HEK293 (cell line): ENCODE measurements at regions not wholly inside any gene's neighbourhood (a gene's known extent, or its start where the extent isn't known, plus 50 kb on each side); places are given as distances from the start of the nearest gene placed in this dataset.

ENCODE experiments used
- CTCF ChIA-PET: fragments of 350-600 bp; formaldehyde crosslinking; extraction: SDS; loops from one replicate; lab custom pipeline; 2021; ENCODE audit warnings: antibody characterized with exemption; lab: Yijun Ruan, JAX
- POLR2A ChIA-PET: fragments of 300-600 bp; formaldehyde crosslinking; extraction: SDS; loops from one replicate; lab custom pipeline; 2020; ENCODE audit warnings: antibody characterized with exemption, inconsistent platforms; lab: Yijun Ruan, JAX
- H3K27ac ChIP-seq: fragments of 200-500 bp; sonication (Bioruptor generic); 2 replicates; pipeline ENCODE4 v1.5.1; 2014; ENCODE audit warnings: low read depth, low read length, control low read depth, inconsistent platforms; ENCODE audit errors: extremely low read depth
- H3K36me3 ChIP-seq, 2 experiments: fragments of 200-500 bp in 1 of 2; sonication (Bioruptor generic) in 1 of 2; 1 replicate in 1 of 2; 2 replicates in 1 of 2; pipeline ENCODE4 v1.5.1; 2014 to 2017; ENCODE audit warnings: inconsistent platforms in 2 of 2, low read length in 2 of 2; ENCODE audit not compliant: control insufficient read depth in 2 of 2, insufficient read depth in 1 of 2
- H3K4me1 ChIP-seq: fragments of 200-500 bp; sonication (Bioruptor generic); 2 replicates; pipeline ENCODE4 v1.5.1; 2014; ENCODE audit warnings: mild to moderate bottlenecking, low read length, inconsistent platforms; ENCODE audit not compliant: control insufficient read depth, insufficient read depth
- H3K4me3 ChIP-seq: 2 replicates; pipeline ENCODE4 v1.5.1; 2011; ENCODE audit warnings: low read depth, mild to moderate bottlenecking, control low read depth, low read length, moderate library complexity
- H3K9me3 ChIP-seq: fragments of 200-500 bp; sonication (Bioruptor generic); 2 replicates; pipeline ENCODE4 v1.5.1; 2014; ENCODE audit warnings: low read depth, low read length, inconsistent platforms; ENCODE audit not compliant: control insufficient read depth, insufficient read depth
- BCL11B ChIP-seq: fragments of 450-650 bp; formaldehyde crosslinking; IDR thresholded peaks from 2 replicates; pipeline ENCODE4 v1.5.1; 2016; ENCODE audit warnings: low read depth, missing biosample characterization, missing genetic modification characterization
- ZBTB1 ChIP-seq: fragments of 450-650 bp; formaldehyde crosslinking; IDR thresholded peaks from 2 replicates; pipeline ENCODE4 v1.5.1; 2016; ENCODE audit warnings: missing biosample characterization, missing genetic modification characterization
- ZNF10 ChIP-seq: fragments of 450-650 bp; formaldehyde crosslinking; IDR thresholded peaks from 2 replicates; pipeline ENCODE4 v1.5.1; 2017; ENCODE audit warnings: missing biosample characterization, missing genetic modification characterization
- ZNF155 ChIP-seq: fragments of 450-650 bp; formaldehyde crosslinking; IDR thresholded peaks from 2 replicates; pipeline ENCODE4 v1.5.1; 2016; ENCODE audit warnings: missing biosample characterization, missing genetic modification characterization
- ZNF274 ChIP-seq, 2 experiments: fragments of 200-500 bp in 1 of 2; fragments of 450-650 bp in 1 of 2; sonication (Bioruptor generic) in 1 of 2; formaldehyde crosslinking in 1 of 2; IDR thresholded peaks; 2 replicates each; pipeline versions ENCODE4 v1.5.1 to v1.6.1; 2014 to 2016; ENCODE audit warnings: borderline replicate concordance in 1 of 2, inconsistent platforms in 1 of 2, low read length in 1 of 2, missing biosample characterization in 1 of 2, missing genetic modification characterization in 1 of 2
- ZNF404 ChIP-seq: fragments of 450-650 bp; formaldehyde crosslinking; IDR thresholded peaks from 2 replicates; pipeline ENCODE4 v1.5.1; 2017; ENCODE audit warnings: missing biosample characterization, missing genetic modification characterization
- ZNF624 ChIP-seq: fragments of 450-650 bp; formaldehyde crosslinking; IDR thresholded peaks from 2 replicates; pipeline ENCODE4 v1.5.1; 2017; ENCODE audit warnings: missing biosample characterization, missing genetic modification characterization
- ZNF837 ChIP-seq: fragments of 450-650 bp; formaldehyde crosslinking; IDR thresholded peaks from 2 replicates; pipeline ENCODE4 v1.5.1; 2016; ENCODE audit warnings: missing biosample characterization, missing genetic modification characterization
- TF ChIP-seq, protein P1 (sequence below): fragments of 450-650 bp; formaldehyde crosslinking; IDR thresholded peaks from 2 replicates; pipeline ENCODE4 v1.5.1; 2017; ENCODE audit warnings: missing biosample characterization, missing genetic modification characterization
- TF ChIP-seq, protein P2 (sequence below): fragments of 450-650 bp; formaldehyde crosslinking; IDR thresholded peaks from 2 replicates; pipeline ENCODE4 v1.5.1; 2017; ENCODE audit warnings: missing biosample characterization, missing genetic modification characterization
- TF ChIP-seq, protein P3 (sequence below): fragments of 450-650 bp; formaldehyde crosslinking; IDR thresholded peaks from 2 replicates; pipeline ENCODE4 v1.5.1; 2016; ENCODE audit warnings: missing biosample characterization, missing genetic modification characterization
- TF ChIP-seq, protein P4 (sequence below): fragments of 450-650 bp; formaldehyde crosslinking; IDR thresholded peaks from 2 replicates; pipeline ENCODE4 v1.5.1; 2016; ENCODE audit warnings: missing biosample characterization, missing genetic modification characterization, borderline replicate concordance
- TF ChIP-seq, protein P5 (sequence below): fragments of 450-650 bp; formaldehyde crosslinking; conservative IDR thresholded peaks from 2 replicates; pipeline ENCODE4 v1.5.1; 2016; ENCODE audit warnings: low read depth, missing biosample characterization, missing genetic modification characterization
- TF ChIP-seq, protein P6 (sequence below): fragments of 450-650 bp; formaldehyde crosslinking; IDR thresholded peaks from 2 replicates; pipeline ENCODE4 v1.5.1; 2016; ENCODE audit warnings: missing biosample characterization, missing genetic modification characterization
- TF ChIP-seq, protein P7 (sequence below): fragments of 450-650 bp; formaldehyde crosslinking; IDR thresholded peaks from 2 replicates; pipeline ENCODE4 v1.5.1; 2016; ENCODE audit warnings: missing biosample characterization, missing genetic modification characterization

DNA sequence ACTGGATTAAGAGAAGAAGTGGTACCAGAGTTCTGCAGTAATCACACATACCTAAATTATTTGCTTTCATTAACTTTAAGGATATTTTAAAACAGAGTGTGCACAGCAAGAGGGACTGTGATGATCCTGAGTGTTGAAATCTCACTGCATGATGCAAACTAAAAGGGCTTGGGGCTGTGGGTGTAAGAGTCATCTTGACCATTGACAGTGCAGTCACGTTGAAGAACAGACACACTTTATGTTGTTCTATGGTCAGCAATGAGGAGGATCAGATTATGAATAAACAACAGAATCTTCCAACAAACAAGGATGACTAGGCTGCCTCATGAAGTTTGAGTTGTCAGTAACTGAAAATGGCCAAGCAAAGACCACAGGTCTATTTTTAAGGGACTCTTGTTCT is 87.2 kb upstream of the GALNT5 start (continued):
- no peak for TF ChIP-seq ZNF155 (tag by site-specific recombination)
- TF ChIP-seq, protein P1, sequence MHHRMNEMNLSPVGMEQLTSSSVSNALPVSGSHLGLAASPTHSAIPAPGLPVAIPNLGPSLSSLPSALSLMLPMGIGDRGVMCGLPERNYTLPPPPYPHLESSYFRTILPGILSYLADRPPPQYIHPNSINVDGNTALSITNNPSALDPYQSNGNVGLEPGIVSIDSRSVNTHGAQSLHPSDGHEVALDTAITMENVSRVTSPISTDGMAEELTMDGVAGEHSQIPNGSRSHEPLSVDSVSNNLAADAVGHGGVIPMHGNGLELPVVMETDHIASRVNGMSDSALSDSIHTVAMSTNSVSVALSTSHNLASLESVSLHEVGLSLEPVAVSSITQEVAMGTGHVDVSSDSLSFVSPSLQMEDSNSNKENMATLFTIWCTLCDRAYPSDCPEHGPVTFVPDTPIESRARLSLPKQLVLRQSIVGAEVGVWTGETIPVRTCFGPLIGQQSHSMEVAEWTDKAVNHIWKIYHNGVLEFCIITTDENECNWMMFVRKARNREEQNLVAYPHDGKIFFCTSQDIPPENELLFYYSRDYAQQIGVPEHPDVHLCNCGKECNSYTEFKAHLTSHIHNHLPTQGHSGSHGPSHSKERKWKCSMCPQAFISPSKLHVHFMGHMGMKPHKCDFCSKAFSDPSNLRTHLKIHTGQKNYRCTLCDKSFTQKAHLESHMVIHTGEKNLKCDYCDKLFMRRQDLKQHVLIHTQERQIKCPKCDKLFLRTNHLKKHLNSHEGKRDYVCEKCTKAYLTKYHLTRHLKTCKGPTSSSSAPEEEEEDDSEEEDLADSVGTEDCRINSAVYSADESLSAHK (tag by site-specific recombination): no peak
- TF ChIP-seq, protein P2, sequence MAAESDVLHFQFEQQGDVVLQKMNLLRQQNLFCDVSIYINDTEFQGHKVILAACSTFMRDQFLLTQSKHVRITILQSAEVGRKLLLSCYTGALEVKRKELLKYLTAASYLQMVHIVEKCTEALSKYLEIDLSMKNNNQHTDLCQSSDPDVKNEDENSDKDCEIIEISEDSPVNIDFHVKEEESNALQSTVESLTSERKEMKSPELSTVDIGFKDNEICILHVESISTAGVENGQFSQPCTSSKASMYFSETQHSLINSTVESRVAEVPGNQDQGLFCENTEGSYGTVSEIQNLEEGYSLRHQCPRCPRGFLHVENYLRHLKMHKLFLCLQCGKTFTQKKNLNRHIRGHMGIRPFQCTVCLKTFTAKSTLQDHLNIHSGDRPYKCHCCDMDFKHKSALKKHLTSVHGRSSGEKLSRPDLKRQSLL (tag by site-specific recombination): no peak
- TF ChIP-seq, protein P3, sequence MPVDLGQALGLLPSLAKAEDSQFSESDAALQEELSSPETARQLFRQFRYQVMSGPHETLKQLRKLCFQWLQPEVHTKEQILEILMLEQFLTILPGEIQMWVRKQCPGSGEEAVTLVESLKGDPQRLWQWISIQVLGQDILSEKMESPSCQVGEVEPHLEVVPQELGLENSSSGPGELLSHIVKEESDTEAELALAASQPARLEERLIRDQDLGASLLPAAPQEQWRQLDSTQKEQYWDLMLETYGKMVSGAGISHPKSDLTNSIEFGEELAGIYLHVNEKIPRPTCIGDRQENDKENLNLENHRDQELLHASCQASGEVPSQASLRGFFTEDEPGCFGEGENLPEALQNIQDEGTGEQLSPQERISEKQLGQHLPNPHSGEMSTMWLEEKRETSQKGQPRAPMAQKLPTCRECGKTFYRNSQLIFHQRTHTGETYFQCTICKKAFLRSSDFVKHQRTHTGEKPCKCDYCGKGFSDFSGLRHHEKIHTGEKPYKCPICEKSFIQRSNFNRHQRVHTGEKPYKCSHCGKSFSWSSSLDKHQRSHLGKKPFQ (tag by site-specific recombination): no peak
- TF ChIP-seq, protein P4, sequence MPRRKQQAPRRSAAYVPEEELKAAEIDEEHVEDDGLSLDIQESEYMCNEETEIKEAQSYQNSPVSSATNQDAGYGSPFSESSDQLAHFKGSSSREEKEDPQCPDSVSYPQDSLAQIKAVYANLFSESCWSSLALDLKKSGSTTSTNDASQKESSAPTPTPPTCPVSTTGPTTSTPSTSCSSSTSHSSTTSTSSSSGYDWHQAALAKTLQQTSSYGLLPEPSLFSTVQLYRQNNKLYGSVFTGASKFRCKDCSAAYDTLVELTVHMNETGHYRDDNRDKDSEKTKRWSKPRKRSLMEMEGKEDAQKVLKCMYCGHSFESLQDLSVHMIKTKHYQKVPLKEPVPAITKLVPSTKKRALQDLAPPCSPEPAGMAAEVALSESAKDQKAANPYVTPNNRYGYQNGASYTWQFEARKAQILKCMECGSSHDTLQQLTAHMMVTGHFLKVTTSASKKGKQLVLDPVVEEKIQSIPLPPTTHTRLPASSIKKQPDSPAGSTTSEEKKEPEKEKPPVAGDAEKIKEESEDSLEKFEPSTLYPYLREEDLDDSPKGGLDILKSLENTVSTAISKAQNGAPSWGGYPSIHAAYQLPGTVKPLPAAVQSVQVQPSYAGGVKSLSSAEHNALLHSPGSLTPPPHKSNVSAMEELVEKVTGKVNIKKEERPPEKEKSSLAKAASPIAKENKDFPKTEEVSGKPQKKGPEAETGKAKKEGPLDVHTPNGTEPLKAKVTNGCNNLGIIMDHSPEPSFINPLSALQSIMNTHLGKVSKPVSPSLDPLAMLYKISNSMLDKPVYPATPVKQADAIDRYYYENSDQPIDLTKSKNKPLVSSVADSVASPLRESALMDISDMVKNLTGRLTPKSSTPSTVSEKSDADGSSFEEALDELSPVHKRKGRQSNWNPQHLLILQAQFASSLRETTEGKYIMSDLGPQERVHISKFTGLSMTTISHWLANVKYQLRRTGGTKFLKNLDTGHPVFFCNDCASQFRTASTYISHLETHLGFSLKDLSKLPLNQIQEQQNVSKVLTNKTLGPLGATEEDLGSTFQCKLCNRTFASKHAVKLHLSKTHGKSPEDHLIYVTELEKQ (tag by site-specific recombination): no peak

DNA sequence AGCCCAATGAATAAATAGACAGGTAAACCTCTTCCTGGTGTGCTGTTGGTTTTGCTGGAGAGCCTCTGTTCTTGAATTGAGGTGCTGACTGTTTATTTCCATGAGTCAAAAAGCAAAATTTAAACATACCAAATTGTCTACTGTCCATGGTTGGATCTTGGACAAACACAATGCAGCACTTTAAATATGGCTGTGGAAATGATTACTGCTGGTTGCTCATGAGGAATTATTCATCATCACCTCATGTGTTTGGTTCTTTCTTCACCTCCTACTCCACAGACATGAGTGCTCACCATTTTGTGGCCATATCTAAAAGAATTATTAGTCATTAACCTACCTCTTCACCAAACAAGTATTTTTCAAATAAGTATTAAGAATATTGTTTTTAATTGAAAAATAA is 85.3 kb upstream of the GALNT5 start:
- H3K36me3 ChIP-seq: no peaks in the 10 kb centered on the region
- POLR2A ChIA-PET: no interaction called here
- H3K27ac ChIP-seq: no peak overlapping the region
- no peaks in the 10 kb centered on the region; the same call in 1 of the 2 replicates for H3K4me1 ChIP-seq
- CTCF ChIA-PET: no interaction called here
- H3K4me3 ChIP-seq: no peak overlapping the region
- no peaks in the 10 kb centered on the region for H3K9me3 ChIP-seq
- TF ChIP-seq, protein P5, sequence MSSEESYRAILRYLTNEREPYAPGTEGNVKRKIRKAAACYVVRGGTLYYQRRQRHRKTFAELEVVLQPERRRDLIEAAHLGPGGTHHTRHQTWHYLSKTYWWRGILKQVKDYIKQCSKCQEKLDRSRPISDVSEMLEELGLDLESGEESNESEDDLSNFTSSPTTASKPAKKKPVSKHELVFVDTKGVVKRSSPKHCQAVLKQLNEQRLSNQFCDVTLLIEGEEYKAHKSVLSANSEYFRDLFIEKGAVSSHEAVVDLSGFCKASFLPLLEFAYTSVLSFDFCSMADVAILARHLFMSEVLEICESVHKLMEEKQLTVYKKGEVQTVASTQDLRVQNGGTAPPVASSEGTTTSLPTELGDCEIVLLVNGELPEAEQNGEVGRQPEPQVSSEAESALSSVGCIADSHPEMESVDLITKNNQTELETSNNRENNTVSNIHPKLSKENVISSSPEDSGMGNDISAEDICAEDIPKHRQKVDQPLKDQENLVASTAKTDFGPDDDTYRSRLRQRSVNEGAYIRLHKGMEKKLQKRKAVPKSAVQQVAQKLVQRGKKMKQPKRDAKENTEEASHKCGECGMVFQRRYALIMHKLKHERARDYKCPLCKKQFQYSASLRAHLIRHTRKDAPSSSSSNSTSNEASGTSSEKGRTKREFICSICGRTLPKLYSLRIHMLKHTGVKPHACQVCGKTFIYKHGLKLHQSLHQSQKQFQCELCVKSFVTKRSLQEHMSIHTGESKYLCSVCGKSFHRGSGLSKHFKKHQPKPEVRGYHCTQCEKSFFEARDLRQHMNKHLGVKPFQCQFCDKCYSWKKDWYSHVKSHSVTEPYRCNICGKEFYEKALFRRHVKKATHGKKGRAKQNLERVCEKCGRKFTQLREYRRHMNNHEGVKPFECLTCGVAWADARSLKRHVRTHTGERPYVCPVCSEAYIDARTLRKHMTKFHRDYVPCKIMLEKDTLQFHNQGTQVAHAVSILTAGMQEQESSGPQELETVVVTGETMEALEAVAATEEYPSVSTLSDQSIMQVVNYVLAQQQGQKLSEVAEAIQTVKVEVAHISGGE (tag by site-specific recombination): no peak
- TF ChIP-seq ZNF837 (tag by site-specific recombination) (no peak), ZBTB1 (tag by site-specific recombination) (no peak), ZNF624 (tag by site-specific recombination) (no peak), ZNF10 (tag by site-specific recombination) (no peak), ZNF274 (IDR thresholded peaks at IDR 0.05; ENCODE audit: low read length) (no peak), ZNF274 (tag by site-specific recombination; IDR thresholded peaks at IDR 0.05; ENCODE audit: borderline replicate concordance) (no peak), ZNF404 (tag by site-specific recombination) (no peak), BCL11B (tag by site-specific recombination) (no peak)
- TF ChIP-seq, protein P1 (tag by site-specific recombination): no peak
- TF ChIP-seq, protein P6, sequence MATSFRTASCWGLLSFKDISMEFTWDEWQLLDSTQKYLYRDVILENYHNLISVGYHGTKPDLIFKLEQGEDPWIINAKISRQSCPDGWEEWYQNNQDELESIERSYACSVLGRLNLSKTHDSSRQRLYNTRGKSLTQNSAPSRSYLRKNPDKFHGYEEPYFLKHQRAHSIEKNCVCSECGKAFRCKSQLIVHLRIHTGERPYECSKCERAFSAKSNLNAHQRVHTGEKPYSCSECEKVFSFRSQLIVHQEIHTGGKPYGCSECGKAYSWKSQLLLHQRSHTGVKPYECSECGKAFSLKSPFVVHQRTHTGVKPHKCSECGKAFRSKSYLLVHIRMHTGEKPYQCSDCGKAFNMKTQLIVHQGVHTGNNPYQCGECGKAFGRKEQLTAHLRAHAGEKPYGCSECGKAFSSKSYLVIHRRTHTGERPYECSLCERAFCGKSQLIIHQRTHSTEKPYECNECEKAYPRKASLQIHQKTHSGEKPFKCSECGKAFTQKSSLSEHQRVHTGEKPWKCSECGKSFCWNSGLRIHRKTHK: no peak
- TF ChIP-seq, protein P7, sequence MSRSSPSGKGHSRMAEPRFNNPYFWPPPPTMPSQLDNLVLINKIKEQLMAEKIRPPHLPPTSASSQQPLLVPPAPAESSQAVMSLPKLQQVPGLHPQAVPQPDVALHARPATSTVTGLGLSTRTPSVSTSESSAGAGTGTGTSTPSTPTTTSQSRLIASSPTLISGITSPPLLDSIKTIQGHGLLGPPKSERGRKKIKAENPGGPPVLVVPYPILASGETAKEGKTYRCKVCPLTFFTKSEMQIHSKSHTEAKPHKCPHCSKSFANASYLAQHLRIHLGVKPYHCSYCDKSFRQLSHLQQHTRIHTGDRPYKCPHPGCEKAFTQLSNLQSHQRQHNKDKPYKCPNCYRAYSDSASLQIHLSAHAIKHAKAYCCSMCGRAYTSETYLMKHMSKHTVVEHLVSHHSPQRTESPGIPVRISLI (tag by site-specific recombination): no peak
